Omental fat pad (tissue), 3 donors: ENCODE measurements at regions not wholly inside any gene's neighbourhood (a gene's known extent, or its start where the extent isn't known, plus 50 kb on each side); places are given as distances from the start of the nearest gene placed in this dataset.
A peak's percentile ranks its signal among the peaks of the same experiment; 100 is the strongest.
"Not testable (repeated sequence)": the region's sequence is repeated elsewhere in the genome, so short reads cannot be mapped to it uniquely, and the experiment has no call there.

Source experiments
- ATAC-seq: fragments of 150-250 bp; one replicate; pipeline ENCODE4 v1.9.1; 2016; ENCODE audit warnings: mild to moderate bottlenecking, moderate library complexity; ENCODE audit not compliant: low FRiP score
- DNase-seq: peaks from one replicate; pipeline ENCODE4 v3.0.0-alpha.2; 2019; ENCODE audit warnings: low spot score
- TF ChIP-seq, protein P1 (sequence below), 3 donors: fragments of 450-650 bp; IDR thresholded peaks; one replicate each; pipeline ENCODE4 v1.5.1; 2016 to 2017; ENCODE audit warnings: antibody characterized with exemption in 3 of 3, mild to moderate bottlenecking in 3 of 3, moderate library complexity in 2 of 3

- ATAC-seq (no peak), DNase-seq (no peak)
- TF ChIP-seq, protein P1, sequence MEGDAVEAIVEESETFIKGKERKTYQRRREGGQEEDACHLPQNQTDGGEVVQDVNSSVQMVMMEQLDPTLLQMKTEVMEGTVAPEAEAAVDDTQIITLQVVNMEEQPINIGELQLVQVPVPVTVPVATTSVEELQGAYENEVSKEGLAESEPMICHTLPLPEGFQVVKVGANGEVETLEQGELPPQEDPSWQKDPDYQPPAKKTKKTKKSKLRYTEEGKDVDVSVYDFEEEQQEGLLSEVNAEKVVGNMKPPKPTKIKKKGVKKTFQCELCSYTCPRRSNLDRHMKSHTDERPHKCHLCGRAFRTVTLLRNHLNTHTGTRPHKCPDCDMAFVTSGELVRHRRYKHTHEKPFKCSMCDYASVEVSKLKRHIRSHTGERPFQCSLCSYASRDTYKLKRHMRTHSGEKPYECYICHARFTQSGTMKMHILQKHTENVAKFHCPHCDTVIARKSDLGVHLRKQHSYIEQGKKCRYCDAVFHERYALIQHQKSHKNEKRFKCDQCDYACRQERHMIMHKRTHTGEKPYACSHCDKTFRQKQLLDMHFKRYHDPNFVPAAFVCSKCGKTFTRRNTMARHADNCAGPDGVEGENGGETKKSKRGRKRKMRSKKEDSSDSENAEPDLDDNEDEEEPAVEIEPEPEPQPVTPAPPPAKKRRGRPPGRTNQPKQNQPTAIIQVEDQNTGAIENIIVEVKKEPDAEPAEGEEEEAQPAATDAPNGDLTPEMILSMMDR (IDR thresholded peaks at IDR 0.05), result no peak
Observed at GRCh38 chr3:11727207-11727606, 83.5 kb upstream of the VGLL4 start.

GRCh38 chr3:11726146-11726545, 82.4 kb upstream of the VGLL4 start:
- no peak for DNase-seq
- ATAC-seq, result no peak
- TF ChIP-seq, protein P1 (IDR thresholded peaks at IDR 0.05), result no peak

DNA sequence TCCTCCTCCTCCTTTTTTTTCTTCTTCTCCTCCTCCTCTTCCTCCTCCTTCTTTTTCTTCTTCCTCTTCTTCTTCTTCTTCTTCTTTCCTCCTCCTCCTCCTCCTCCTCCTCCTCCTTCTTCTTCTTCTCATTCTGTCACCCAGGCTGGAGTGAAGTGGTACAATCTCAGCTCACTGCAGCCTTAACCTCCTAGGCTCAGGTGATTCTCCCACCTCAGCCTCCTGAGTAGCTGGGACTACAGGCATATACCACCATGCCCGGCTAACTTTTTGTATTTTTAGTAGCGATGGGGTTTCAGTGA, 81.6 kb upstream of the VGLL4 start:
- ATAC-seq, DNase-seq: not testable (repeated sequence)

- DNase-seq (no peak), ATAC-seq (no peak)
- TF ChIP-seq, protein P1 (IDR thresholded peaks at IDR 0.05), result no peak
Observed at GRCh38 chr3:11724615-11725339, 81.1 kb upstream of the VGLL4 start.

- TF ChIP-seq, protein P1 (IDR thresholded peaks at IDR 0.05), result no peak
- no peak for ATAC-seq
- no peak for DNase-seq
Observed at GRCh38 chr3:11721479-11721878, 77.8 kb upstream of the VGLL4 start.

DNA sequence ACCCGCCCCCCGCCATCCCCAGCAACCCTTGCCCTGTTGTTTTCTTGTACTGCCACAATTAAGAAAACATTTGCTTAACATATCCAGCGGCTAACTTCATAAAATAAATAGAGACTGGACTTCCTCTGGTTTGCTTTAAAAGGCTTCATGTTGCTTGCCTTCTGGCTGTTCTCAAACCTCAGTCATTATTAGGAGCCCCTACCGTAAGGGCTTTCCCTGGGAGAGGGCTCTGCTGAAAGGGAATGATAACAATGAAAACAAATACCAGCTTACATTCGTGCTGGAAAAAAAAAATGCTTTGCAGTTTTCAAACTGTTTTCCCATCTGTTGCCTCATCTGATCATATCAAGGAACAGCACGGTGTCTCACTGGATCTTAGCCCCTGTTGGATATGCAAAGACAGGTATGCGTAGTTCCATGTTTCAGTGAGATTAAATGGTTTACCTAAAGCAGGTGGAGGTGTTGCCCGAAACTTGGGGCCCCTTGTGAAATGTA, 77.2 kb upstream of the VGLL4 start:
- ATAC-seq, result no peak

GRCh38 chr3:11720304-11720898, 76.7 kb upstream of the VGLL4 start:
- ATAC-seq, result peak; percentile 59
- no peak for DNase-seq
- TF ChIP-seq, protein P1 (IDR thresholded peaks at IDR 0.05), result no peak

More for the DNA sequence above, 77.2 kb upstream of the VGLL4 start:
- TF ChIP-seq, protein P1 (IDR thresholded peaks at IDR 0.05), result no peak
- DNase-seq, result no peak
